CD8-positive, alpha-beta memory T cell (primary cell): ENCODE measurements at regions not wholly inside any gene's neighbourhood (a gene's known extent, or its start where the extent isn't known, plus 50 kb on each side); places are given as distances from the start of the nearest gene placed in this dataset.
A peak's percentile ranks its signal among the peaks of the same experiment; 100 is the strongest.

Experiments used
- CTCF ChIA-PET: fragments of 350-600 bp; sonication (Branson Sonifier 250); formaldehyde crosslinking; loops from one replicate; lab custom pipeline; 2021; ENCODE audit warnings: antibody characterized with exemption; lab: Charles Lee
- POLR2A ChIA-PET: fragments of 350-600 bp; sonication (Branson Sonifier 250); formaldehyde crosslinking; loops from one replicate; lab custom pipeline; 2021; ENCODE audit warnings: antibody characterized with exemption; lab: Charles Lee
- DNase-seq, 5 donors: peaks; one replicate each; pipeline versions ENCODE4 v3.0.0 to v3.0.0-alpha.2; 2020 to 2022; ENCODE audit warnings: mixed read lengths in 1 of 5
- H3K27ac ChIP-seq: one replicate; pipeline ENCODE4 v1.7.0; 2013; ENCODE audit warnings: low read depth, mild to moderate bottlenecking, low read length, moderate library complexity
- H3K27me3 ChIP-seq: 2 replicates; pipeline ENCODE4 v1.7.0; 2013; ENCODE audit warnings: low read length, mild to moderate bottlenecking; ENCODE audit not compliant: insufficient read depth, poor library complexity, severe bottlenecking
- H3K36me3 ChIP-seq: 2 replicates; pipeline ENCODE4 v1.7.0; 2013; ENCODE audit warnings: mild to moderate bottlenecking, low read length, moderate library complexity; ENCODE audit not compliant: insufficient read depth
- H3K4me1 ChIP-seq: 2 replicates; pipeline ENCODE4 v1.7.0; 2013; ENCODE audit warnings: mild to moderate bottlenecking, low read length, moderate library complexity; ENCODE audit not compliant: insufficient read depth
- H3K4me3 ChIP-seq: 2 replicates; pipeline ENCODE4 v1.7.0; 2013; ENCODE audit warnings: mild to moderate bottlenecking, low read length
- H3K9me3 ChIP-seq: 2 replicates; pipeline ENCODE4 v1.7.0; 2013; ENCODE audit warnings: mild to moderate bottlenecking, low read length
- H3K27ac Mint-ChIP-seq, 8 donors: one replicate each; pipeline ENCODE4 v1.8.0; 2020 to 2021; ENCODE audit warnings: mixed read lengths in 8 of 8, mild to moderate bottlenecking in 6 of 8, inconsistent platforms in 3 of 8, moderate library complexity in 3 of 8
- H3K27me3 Mint-ChIP-seq, 2 donors: one replicate each; pipeline ENCODE4 v1.8.0; 2020 to 2021; ENCODE audit warnings: mixed read lengths in 2 of 2, mild to moderate bottlenecking in 1 of 2, moderate library complexity in 1 of 2
- H3K36me3 Mint-ChIP-seq, 3 donors: one replicate each; pipeline ENCODE4 v1.8.0; 2020 to 2021; ENCODE audit warnings: mixed read lengths in 3 of 3, inconsistent platforms in 1 of 3, mild to moderate bottlenecking in 1 of 3
- H3K4me1 Mint-ChIP-seq, 3 donors: one replicate each; pipeline ENCODE4 v1.8.0; 2020 to 2021; ENCODE audit warnings: mixed read lengths in 3 of 3, inconsistent platforms in 1 of 3, mild to moderate bottlenecking in 1 of 3
- H3K4me3 Mint-ChIP-seq, 7 donors: one replicate each; pipeline ENCODE4 v1.8.0; 2020 to 2021; ENCODE audit warnings: mixed read lengths in 7 of 7, mild to moderate bottlenecking in 6 of 7, moderate library complexity in 4 of 7, inconsistent platforms in 2 of 7
- H3K9me3 Mint-ChIP-seq, 5 donors: one replicate each; pipeline ENCODE4 v1.8.0; 2020 to 2022; ENCODE audit warnings: mixed read lengths in 5 of 5, mild to moderate bottlenecking in 3 of 5, moderate library complexity in 2 of 5, inconsistent platforms in 1 of 5

DNA sequence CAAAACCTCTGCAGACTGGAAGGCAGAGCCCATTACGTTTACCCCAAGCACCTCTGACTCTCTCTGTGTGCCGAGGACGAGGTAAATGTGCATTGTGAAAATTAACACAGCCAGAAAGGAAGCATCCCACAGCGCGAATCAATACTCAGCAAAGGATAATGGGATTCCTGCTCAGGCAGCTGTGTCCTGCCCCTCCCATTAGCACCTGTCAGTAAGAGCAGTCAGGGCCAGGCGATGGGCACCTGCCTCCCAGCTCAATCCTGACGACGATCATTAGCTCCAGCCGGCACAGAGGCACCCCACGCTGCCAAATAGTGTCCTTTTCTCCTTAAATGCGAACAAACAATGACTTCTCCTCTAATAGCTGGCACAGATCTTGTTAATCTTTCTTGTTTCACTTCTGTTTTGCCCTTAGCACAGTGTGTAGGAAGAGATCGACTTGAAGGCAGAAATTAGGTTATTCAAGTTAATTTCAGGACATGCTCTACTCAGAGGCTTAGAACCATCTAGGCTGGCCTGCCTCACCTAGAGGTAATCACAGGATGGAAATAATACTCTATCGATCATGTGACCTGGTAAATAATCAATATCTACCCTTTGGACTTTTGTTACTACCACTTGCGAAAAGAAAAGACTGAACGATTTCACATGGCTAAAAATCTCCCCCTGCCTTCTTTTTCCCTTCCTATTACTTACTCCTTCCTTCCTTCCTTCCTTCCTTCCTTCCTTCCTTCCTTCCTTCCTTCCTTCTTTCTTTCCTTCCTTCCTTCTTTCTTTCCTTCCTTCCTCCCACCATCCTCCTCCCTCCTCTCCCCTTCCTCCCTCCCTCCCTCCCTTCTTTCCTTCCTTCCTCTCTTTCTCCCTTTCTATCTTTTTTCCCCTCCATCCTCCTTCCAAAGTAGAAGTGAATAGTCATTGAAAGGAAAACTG lies 487.9 kb upstream of the ID2 start:
- Histone ChIP-seq H3K27ac (no peak overlapping the region), H3K4me1 (no peaks in the 10 kb centered on the region), H3K4me3 (no peak overlapping the region), H3K36me3 (no peaks in the 10 kb centered on the region), H3K27me3 (no peaks in the 10 kb centered on the region), H3K9me3 (no peaks in the 10 kb centered on the region)
- peaks cover 0 to 8% (median 0%) of the 10 kb centered on the region in 3 donors for H3K36me3 Mint-ChIP-seq
- ChIA-PET CTCF (no interaction called here), POLR2A (no interaction called here)
- no peak overlapping the region for H3K4me3 Mint-ChIP-seq
- no peaks in the 10 kb centered on the region for H3K9me3 Mint-ChIP-seq
- no peak for DNase-seq
- no peak overlapping the region for H3K27ac Mint-ChIP-seq
- no peaks in the 10 kb centered on the region for H3K27me3 Mint-ChIP-seq
- H3K4me1 Mint-ChIP-seq = no peaks in the 10 kb centered on the region

DNA sequence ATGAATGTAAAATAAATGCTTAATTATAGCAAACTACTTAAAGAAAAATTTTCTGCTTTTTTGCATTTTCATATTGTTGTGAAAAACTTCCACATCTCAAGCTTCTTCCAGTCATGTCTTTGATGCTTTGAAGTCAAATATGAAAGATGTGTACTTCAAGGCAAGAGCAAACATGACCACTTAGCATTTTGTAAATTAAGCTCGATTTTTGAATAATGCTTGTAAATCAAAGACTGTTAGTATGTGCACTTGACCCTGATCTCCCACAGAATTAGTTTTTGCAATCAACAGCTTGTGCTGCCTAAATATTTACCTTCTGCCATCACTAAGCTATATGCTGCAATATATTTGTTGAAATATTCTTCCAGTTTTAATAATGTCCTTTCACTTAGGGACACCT lies 486.1 kb upstream of the ID2 start:
- Mint-ChIP-seq H3K4me1 (no peaks in the 10 kb centered on the region), H3K27ac (no peak overlapping the region), H3K27me3 (no peaks in the 10 kb centered on the region), H3K9me3 (no peaks in the 10 kb centered on the region), H3K36me3 (peaks cover 0 to 20% (median 2%) of the 10 kb centered on the region in 3 donors), H3K4me3 (no peak overlapping the region)
- DNase-seq = no peak
- Histone ChIP-seq H3K27me3 (no peaks in the 10 kb centered on the region), H3K36me3 (no peaks in the 10 kb centered on the region), H3K4me3 (no peak overlapping the region), H3K9me3 (no peaks in the 10 kb centered on the region), H3K27ac (no peak overlapping the region), H3K4me1 (no peaks in the 10 kb centered on the region)
- CTCF ChIA-PET = interaction anchor here (0.9 kb wide), 1 partner anchor 34 kb away, joined by 3 read pairs; no protein-coding TSS in a partner anchor
- POLR2A ChIA-PET = interaction anchor here (0.5 kb wide), 1 partner anchor 9 kb away, joined by 3 read pairs; no protein-coding TSS in a partner anchor

DNA sequence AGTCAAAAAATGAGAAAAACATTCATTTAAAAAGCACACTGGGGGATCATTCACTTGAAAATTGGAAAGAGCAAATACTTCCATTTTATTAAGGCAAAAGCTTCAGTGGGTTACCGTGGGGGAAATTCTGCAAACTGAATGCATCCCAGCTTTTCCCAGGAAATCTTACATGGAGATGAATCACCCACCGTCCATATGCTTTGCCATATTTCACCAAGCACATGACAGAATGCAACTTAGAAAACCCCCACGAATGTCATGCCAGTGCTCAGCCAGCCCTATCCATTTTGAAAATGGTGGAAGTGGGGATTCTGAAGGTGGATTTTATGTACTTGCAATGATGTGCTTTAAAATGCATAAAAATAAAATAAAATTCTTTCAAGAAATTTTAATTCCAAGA lies 485.5 kb upstream of the ID2 start:
- H3K27ac Mint-ChIP-seq = no peak overlapping the region
- H3K27me3 ChIP-seq = no peaks in the 10 kb centered on the region
- H3K36me3 ChIP-seq = no peaks in the 10 kb centered on the region
- DNase-seq = no peak
- H3K4me1 ChIP-seq = no peaks in the 10 kb centered on the region
- no peak overlapping the region for H3K4me3 ChIP-seq
- H3K27ac ChIP-seq = no peak overlapping the region
- POLR2A ChIA-PET = no interaction called here
- H3K9me3 Mint-ChIP-seq = no peaks in the 10 kb centered on the region
- no peaks in the 10 kb centered on the region for H3K27me3 Mint-ChIP-seq
- H3K36me3 Mint-ChIP-seq = peaks cover 0 to 24% (median 2%) of the 10 kb centered on the region in 3 donors
- H3K4me3 Mint-ChIP-seq = no peak overlapping the region
- H3K9me3 ChIP-seq = no peaks in the 10 kb centered on the region
- H3K4me1 Mint-ChIP-seq = no peaks in the 10 kb centered on the region
- CTCF ChIA-PET = interaction anchor here (0.9 kb wide), 1 partner anchor 33 kb away, joined by 3 read pairs; no protein-coding TSS in a partner anchor

DNA sequence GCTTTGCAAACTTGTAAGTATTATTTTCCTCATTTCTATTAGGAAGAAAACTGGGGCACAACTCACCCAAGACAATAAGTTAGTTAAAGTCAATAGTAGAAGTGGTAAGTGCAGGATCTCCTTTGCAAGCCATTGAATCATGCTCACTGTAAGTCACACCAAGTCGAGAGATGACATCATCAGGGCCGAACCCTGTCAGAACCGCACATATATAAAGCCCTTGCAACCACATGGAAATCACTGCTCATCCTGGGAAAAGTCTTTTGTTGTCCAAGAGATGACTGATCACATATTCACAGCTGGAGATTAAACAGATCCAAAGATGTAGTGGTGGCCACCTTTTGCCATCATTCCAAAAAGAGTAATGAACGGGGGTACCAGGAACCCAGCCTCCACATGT lies 484.8 kb upstream of the ID2 start:
- DNase-seq = no peak
- Histone ChIP-seq H3K27me3 (no peaks in the 10 kb centered on the region), H3K4me3 (no peak overlapping the region), H3K9me3 (no peaks in the 10 kb centered on the region), H3K27ac (no peak overlapping the region), H3K4me1 (no peaks in the 10 kb centered on the region), H3K36me3 (no peaks in the 10 kb centered on the region)
- H3K4me1 Mint-ChIP-seq = peaks cover 4 to 6% (median 5%) of the 10 kb centered on the region in 3 donors
- H3K4me3 Mint-ChIP-seq = no peak overlapping the region
- ChIA-PET CTCF (no interaction called here), POLR2A (no interaction called here)
- H3K27me3 Mint-ChIP-seq = no peaks in the 10 kb centered on the region
- peaks cover 0 to 24% (median 2%) of the 10 kb centered on the region in 3 donors for H3K36me3 Mint-ChIP-seq
- H3K27ac Mint-ChIP-seq = no peak overlapping the region
- H3K9me3 Mint-ChIP-seq = no peaks in the 10 kb centered on the region

DNA sequence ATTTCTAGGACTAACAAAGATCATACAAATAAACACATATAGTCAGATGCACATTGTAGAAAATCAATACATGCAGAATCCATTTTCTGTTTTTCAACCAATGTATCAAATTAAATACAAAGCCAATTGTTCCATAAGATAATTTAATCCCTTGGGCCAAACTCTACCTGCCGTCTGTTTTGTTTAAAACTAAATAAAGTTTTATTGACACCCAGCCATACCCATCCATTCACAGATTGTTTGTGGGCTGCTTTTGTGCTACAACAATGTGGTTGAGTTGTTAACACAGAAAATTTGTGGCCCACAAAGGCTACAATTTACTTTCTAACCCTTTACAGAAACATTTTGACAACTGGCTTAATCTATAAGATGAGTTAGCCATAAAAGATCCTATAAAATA lies 484.0 kb upstream of the ID2 start:
- H3K27me3 ChIP-seq = no peaks in the 10 kb centered on the region
- H3K36me3 ChIP-seq = no peaks in the 10 kb centered on the region
- no peak for DNase-seq
- Mint-ChIP-seq H3K4me1 (peaks cover 8 to 11% (median 9%) of the 10 kb centered on the region in 3 donors), H3K27me3 (no peaks in the 10 kb centered on the region), H3K9me3 (no peaks in the 10 kb centered on the region), H3K27ac (no peak overlapping the region), H3K36me3 (peaks cover 0 to 24% (median 2%) of the 10 kb centered on the region in 3 donors), H3K4me3 (no peak overlapping the region)
- CTCF ChIA-PET = no interaction called here
- H3K4me3 ChIP-seq = no peak overlapping the region
- POLR2A ChIA-PET = no interaction called here
- no peak overlapping the region for H3K27ac ChIP-seq
- H3K9me3 ChIP-seq = no peaks in the 10 kb centered on the region
- no peaks in the 10 kb centered on the region for H3K4me1 ChIP-seq

DNA sequence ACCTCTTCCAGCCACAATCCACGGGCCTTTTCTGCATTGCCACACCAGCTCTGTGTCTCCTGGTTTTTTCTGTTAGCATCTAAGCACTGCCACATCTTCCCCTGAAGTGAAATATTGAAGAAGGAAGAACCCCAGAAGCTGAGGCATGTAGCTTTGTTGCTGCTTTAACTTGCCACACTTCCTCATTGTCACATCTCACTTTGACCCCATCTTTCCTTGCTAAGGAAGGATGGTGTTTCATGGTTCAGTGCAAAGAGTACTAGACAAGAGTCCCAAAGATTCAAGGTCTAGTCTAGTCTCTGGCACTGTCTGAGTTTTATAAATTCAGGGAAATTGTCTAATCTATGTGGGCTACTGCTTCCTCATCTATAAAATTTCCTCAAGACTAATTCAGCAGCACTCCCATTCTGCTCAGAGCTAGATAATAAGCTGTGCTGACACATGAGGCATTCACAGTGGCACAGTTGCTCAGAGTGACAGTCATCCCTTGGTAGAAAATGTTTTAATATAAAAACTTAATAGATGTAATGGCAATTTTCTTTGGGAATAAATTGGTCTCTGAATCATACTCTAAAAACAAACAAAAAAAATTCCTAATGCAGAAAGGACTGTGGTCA lies 483.0 kb upstream of the ID2 start:
- DNase-seq = no peak
- Mint-ChIP-seq H3K27me3 (no peaks in the 10 kb centered on the region), H3K27ac (peak overlapping the region in 1 of 8 donors; percentile 40), H3K36me3 (peaks cover 0 to 29% (median 2%) of the 10 kb centered on the region in 3 donors), H3K4me3 (no peak overlapping the region), H3K4me1 (peaks cover 8 to 11% (median 9%) of the 10 kb centered on the region in 3 donors), H3K9me3 (no peaks in the 10 kb centered on the region)
- CTCF ChIA-PET = no interaction called here
- POLR2A ChIA-PET = no interaction called here
- Histone ChIP-seq H3K4me1 (no peaks in the 10 kb centered on the region), H3K27me3 (no peaks in the 10 kb centered on the region), H3K4me3 (no peak overlapping the region), H3K36me3 (no peaks in the 10 kb centered on the region), H3K9me3 (no peaks in the 10 kb centered on the region), H3K27ac (no peak overlapping the region)

DNA sequence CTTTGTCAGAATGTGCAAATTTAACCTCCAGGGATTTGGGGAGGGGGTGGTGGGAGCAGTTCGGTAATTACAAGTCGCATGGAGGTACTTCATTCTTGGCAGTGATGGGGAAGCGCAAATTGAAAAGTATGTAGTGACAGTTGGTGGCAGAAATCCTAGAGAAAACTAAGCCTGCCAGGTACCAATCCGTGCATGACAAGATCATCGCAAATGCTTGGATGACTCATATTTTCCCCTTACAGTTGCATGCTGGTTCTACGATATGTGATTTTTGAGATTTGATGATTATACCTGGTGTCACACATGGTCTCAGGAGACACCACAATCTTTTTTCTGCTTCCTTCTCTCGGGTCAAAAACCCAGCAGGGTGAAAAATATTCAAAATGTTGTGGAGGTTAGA lies 479.7 kb upstream of the ID2 start:
- Histone ChIP-seq H3K36me3 (no peaks in the 10 kb centered on the region), H3K4me3 (no peak overlapping the region), H3K27me3 (no peaks in the 10 kb centered on the region), H3K27ac (no peak overlapping the region), H3K9me3 (no peaks in the 10 kb centered on the region), H3K4me1 (no peaks in the 10 kb centered on the region)
- Mint-ChIP-seq H3K36me3 (peaks cover 0 to 41% (median 2%) of the 10 kb centered on the region in 3 donors), H3K27me3 (no peaks in the 10 kb centered on the region), H3K4me3 (no peak overlapping the region), H3K27ac (peak overlapping the region in 3 of 8 donors; percentile 20 to 41 (median 29)), H3K4me1 (peaks cover 8 to 11% (median 9%) of the 10 kb centered on the region in 3 donors), H3K9me3 (peaks cover 2 to 8% (median 5%) of the 10 kb centered on the region in 5 donors)
- DNase-seq = no peak
- POLR2A ChIA-PET = no interaction called here
- CTCF ChIA-PET = no interaction called here

DNA sequence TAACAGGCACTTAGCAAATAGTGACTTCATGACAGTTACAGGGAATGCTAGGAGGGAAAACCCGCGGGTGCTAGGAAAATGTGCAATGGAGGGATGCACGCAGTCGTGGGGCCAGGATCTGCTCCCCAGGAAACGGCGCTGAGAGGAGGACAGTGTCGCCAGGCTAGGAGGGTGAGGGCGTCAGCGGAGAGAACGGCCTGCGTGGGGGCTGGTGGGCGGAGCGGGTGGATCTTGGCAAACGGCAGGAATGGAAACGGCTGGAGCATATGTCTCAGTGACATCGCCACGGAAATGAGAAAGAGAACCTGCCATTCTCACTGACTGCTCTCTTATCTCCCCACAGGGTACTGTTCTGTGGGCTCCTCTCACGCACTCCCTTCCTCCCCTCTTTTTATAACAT lies 478.5 kb upstream of the ID2 start:
- no peak overlapping the region for H3K27ac ChIP-seq
- Mint-ChIP-seq H3K9me3 (peaks cover 10 to 20% (median 15%) of the 10 kb centered on the region in 5 donors), H3K4me1 (peaks cover 8 to 11% (median 9%) of the 10 kb centered on the region in 3 donors), H3K4me3 (no peak overlapping the region), H3K27ac (no peak overlapping the region), H3K36me3 (peaks cover 1 to 46% (median 2%) of the 10 kb centered on the region in 3 donors), H3K27me3 (no peaks in the 10 kb centered on the region)
- H3K4me1 ChIP-seq = no peaks in the 10 kb centered on the region
- H3K27me3 ChIP-seq = no peaks in the 10 kb centered on the region
- ChIA-PET CTCF (no interaction called here), POLR2A (no interaction called here)
- no peaks in the 10 kb centered on the region for H3K36me3 ChIP-seq
- DNase-seq = no peak
- no peaks in the 10 kb centered on the region for H3K9me3 ChIP-seq
- H3K4me3 ChIP-seq = no peak overlapping the region
